GM12891 (cell line): ENCODE measurements at regions not wholly inside any gene's neighbourhood (a gene's known extent, or its start where the extent isn't known, plus 50 kb on each side); places are given as distances from the start of the nearest gene placed in this dataset.

Experiments
- PAX5 ChIP-seq: IDR thresholded peaks from 2 replicates; pipeline ENCODE4 v1.6.1; 2011; ENCODE audit warnings: low read length, moderate library complexity, mild to moderate bottlenecking; ENCODE audit not compliant: insufficient read depth, severe bottlenecking
- POLR2A ChIP-seq: IDR thresholded peaks from 2 replicates; pipeline ENCODE4 v1.6.1; 2011; ENCODE audit warnings: low read depth, low read length, control low read depth
- POLR2AphosphoS5 ChIP-seq: IDR thresholded peaks from 2 replicates; pipeline ENCODE4 v1.6.1; 2011; ENCODE audit warnings: low read depth, low read length, control low read depth
- POU2F2 ChIP-seq: IDR thresholded peaks from 2 replicates; pipeline ENCODE4 v1.6.1; 2011; ENCODE audit warnings: low read depth, mild to moderate bottlenecking, control low read depth, low read length, moderate library complexity
- SPI1 ChIP-seq: IDR thresholded peaks from 2 replicates; pipeline ENCODE4 v1.6.1; 2011; ENCODE audit warnings: low read depth, low read length, control low read depth
- TAF1 ChIP-seq: IDR thresholded peaks from 2 replicates; pipeline ENCODE4 v1.6.1; 2011; ENCODE audit warnings: low read depth, low read length, control low read depth

GRCh38 chr18:60157810-60158209, 214.8 kb downstream of the MC4R start:
- TF ChIP-seq POLR2A = no peak
- TF ChIP-seq POLR2AphosphoS5 = no peak
- no peak for TF ChIP-seq TAF1
- TF ChIP-seq SPI1 = no peak
- TF ChIP-seq PAX5 = no peak
- TF ChIP-seq POU2F2 = no peak
